GM18873 (cell line): ENCODE measurements at regions not wholly inside any gene's neighbourhood (a gene's known extent, or its start where the extent isn't known, plus 50 kb on each side); places are given as distances from the start of the nearest gene placed in this dataset.

Experiments used
- ATAC-seq: cut with Tn5 transposase; IDR thresholded peaks from one replicate; pipeline ENCODE4 v1.9.1; 2021; ENCODE audit warnings: mild to moderate bottlenecking, moderate library complexity, moderate number of reproducible peaks; ENCODE audit not compliant: unreplicated experiment, low FRiP score

- ATAC-seq: no peak
These were observed 202.9 kb downstream of the SPRY2 start for GRCh38 chr13:80137994-80138393.

- no peak for ATAC-seq
These were observed 206.6 kb downstream of the SPRY2 start for GRCh38 chr13:80134346-80134745.

- no peak for ATAC-seq
These were observed 207.2 kb downstream of the SPRY2 start for GRCh38 chr13:80133631-80134261.

GRCh38 chr13:80132741-80133601 lies 208.0 kb downstream of the SPRY2 start:
- ATAC-seq: no peak

- no peak for ATAC-seq
These were observed 209.7 kb downstream of the SPRY2 start for GRCh38 chr13:80131204-80131603.

- ATAC-seq: no peak
These were observed 214.4 kb downstream of the SPRY2 start for GRCh38 chr13:80126389-80127068.

- ATAC-seq: no peak
These were observed 217.0 kb downstream of the SPRY2 start for GRCh38 chr13:80123945-80124344.

- ATAC-seq: no peak
These were observed 219.9 kb downstream of the SPRY2 start for GRCh38 chr13:80121038-80121437.

- no peak for ATAC-seq
These were observed 222.4 kb downstream of the SPRY2 start for GRCh38 chr13:80118506-80118905.

- ATAC-seq: no peak
These were observed 222.8 kb downstream of the SPRY2 start for GRCh38 chr13:80118099-80118498.

- ATAC-seq: no peak
These were observed 223.4 kb downstream of the SPRY2 start for GRCh38 chr13:80117515-80117914.

GRCh38 chr13:80116107-80116506 lies 224.8 kb downstream of the SPRY2 start:
- no peak for ATAC-seq

- ATAC-seq: no peak
These were observed 225.3 kb downstream of the SPRY2 start for GRCh38 chr13:80115616-80116015.

- ATAC-seq: no peak
These were observed 227.0 kb downstream of the SPRY2 start for GRCh38 chr13:80113714-80114454.

GRCh38 chr13:80109303-80109702 lies 231.6 kb downstream of the SPRY2 start:
- no peak for ATAC-seq

GRCh38 chr13:80105350-80105749 lies 235.6 kb downstream of the SPRY2 start:
- ATAC-seq: no peak

- no peak for ATAC-seq
These were observed 239.9 kb downstream of the SPRY2 start for GRCh38 chr13:80101040-80101439.

- ATAC-seq: no peak
These were observed 240.3 kb downstream of the SPRY2 start for GRCh38 chr13:80100636-80101035.

GRCh38 chr13:80097561-80097960 lies 243.4 kb downstream of the SPRY2 start:
- ATAC-seq: no peak

- no peak for ATAC-seq
These were observed 244.5 kb downstream of the SPRY2 start for GRCh38 chr13:80096383-80096782.

- no peak for ATAC-seq
These were observed 246.4 kb downstream of the SPRY2 start for GRCh38 chr13:80094526-80094925.
